Mammary epithelial cell (primary cell): ENCODE measurements at regions not wholly inside any gene's neighbourhood (a gene's known extent, or its start where the extent isn't known, plus 50 kb on each side); places are given as distances from the start of the nearest gene placed in this dataset.

ENCODE experiments used
- EZH2 ChIP-seq: IDR thresholded peaks from 2 replicates; pipeline ENCODE4 v1.6.1; 2012; ENCODE audit warnings: low read length, inconsistent platforms, borderline replicate concordance
- TF ChIP-seq, protein P1 (sequence below), 2 donors: IDR thresholded peaks in 1 of 2; conservative IDR thresholded peaks in 1 of 2; 2 replicates each; pipeline ENCODE4 v1.5.1; 2011 to 2012; ENCODE audit warnings: inconsistent platforms in 2 of 2, low read length in 2 of 2, mild to moderate bottlenecking in 2 of 2, control low read depth in 1 of 2, low read depth in 1 of 2; ENCODE audit not compliant: insufficient read depth in 1 of 2; ENCODE audit errors: extremely low read depth in 1 of 2

DNA sequence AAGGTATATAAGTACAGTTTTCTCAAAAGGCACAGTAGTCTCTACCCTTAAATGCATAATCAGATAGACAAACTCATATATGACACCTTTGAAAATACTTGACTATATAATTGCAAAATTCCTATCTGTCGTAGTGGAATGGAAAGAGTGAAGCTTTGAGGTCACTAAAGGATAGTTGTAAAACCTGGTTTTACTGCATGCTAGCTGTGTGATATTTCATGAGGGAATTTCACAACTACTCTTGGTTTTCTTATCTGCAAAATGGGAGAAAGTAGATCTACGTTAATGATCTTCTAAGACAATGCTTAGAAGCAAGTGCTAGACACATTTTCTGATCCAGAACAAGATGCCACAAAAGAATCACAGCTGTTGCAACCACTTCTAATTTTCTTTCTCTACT, 332.2 kb downstream of the AASDHPPT start:
- TF ChIP-seq, protein P1, sequence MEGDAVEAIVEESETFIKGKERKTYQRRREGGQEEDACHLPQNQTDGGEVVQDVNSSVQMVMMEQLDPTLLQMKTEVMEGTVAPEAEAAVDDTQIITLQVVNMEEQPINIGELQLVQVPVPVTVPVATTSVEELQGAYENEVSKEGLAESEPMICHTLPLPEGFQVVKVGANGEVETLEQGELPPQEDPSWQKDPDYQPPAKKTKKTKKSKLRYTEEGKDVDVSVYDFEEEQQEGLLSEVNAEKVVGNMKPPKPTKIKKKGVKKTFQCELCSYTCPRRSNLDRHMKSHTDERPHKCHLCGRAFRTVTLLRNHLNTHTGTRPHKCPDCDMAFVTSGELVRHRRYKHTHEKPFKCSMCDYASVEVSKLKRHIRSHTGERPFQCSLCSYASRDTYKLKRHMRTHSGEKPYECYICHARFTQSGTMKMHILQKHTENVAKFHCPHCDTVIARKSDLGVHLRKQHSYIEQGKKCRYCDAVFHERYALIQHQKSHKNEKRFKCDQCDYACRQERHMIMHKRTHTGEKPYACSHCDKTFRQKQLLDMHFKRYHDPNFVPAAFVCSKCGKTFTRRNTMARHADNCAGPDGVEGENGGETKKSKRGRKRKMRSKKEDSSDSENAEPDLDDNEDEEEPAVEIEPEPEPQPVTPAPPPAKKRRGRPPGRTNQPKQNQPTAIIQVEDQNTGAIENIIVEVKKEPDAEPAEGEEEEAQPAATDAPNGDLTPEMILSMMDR (conservative IDR thresholded peaks at IDR 0.05 in 1 of 2, IDR thresholded peaks at IDR 0.05 in 1 of 2; ENCODE audit: extremely low read depth in 1 of 2, insufficient read depth in 1 of 2, low read depth in 1 of 2, low read length in 2 of 2) = no peak
- TF ChIP-seq EZH2 = no peak
